Uterus (tissue), 2 donors: ENCODE measurements at regions not wholly inside any gene's neighbourhood (a gene's known extent, or its start where the extent isn't known, plus 50 kb on each side); places are given as distances from the start of the nearest gene placed in this dataset.

Source experiments
- CTCF ChIP-seq, 4 experiments: fragments of 200-600 bp in 2 of 4; fragments of 450-650 bp in 2 of 4; sonication (generic) in 2 of 4; IDR thresholded peaks; one replicate each; pipeline ENCODE4 v1.5.1; 2016 to 2019; ENCODE audit warnings: antibody characterized with exemption in 4 of 4, mild to moderate bottlenecking in 2 of 4, moderate library complexity in 1 of 4
- POLR2A ChIP-seq, 2 donors: fragments of 450-650 bp; IDR thresholded peaks; one replicate each; pipeline ENCODE4 v1.6.1; 2016; ENCODE audit warnings: antibody characterized with exemption in 2 of 2, mild to moderate bottlenecking in 1 of 2, moderate library complexity in 1 of 2

GRCh38 chr18:42559069-42559690 is 556.3 kb downstream of the RIT2 start:
- TF ChIP-seq POLR2A (IDR thresholded peaks at IDR 0.05) (no peak), CTCF (IDR thresholded peaks at IDR 0.05) (no peak)
